Renal pelvis (tissue), 1 donor: ENCODE measurements at regions not wholly inside any gene's neighbourhood (a gene's known extent, or its start where the extent isn't known, plus 50 kb on each side); places are given as distances from the start of the nearest gene placed in this dataset.
A peak's percentile ranks its signal among the peaks of the same experiment; 100 is the strongest.
"Not testable (repeated sequence)": the region's sequence is repeated elsewhere in the genome, so short reads cannot be mapped to it uniquely, and the experiment has no call there.

ENCODE experiments used
- DNase-seq: peaks from one replicate; pipeline ENCODE4 v3.0.0-alpha.2; 2013

DNA sequence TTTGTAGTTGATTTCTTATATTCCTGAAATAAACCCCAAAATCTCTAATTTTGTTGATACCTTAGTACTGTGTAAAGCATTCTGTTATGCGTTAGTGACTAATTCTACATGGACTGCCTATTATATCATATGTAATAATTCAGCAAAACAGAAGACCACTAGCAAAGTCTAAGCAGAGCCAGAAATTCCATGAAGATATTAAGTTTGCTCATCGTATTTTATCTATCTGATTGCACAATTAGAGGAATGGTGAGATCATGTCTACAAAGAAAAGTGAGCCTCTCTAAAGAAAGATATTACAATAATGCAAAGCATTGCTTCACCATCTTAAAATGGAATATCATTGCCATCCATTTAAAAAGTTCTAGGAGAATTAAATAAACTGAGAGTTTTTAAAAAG lies 374.6 kb upstream of the SLC7A11 start:
- DNase-seq, result no peak

DNA sequence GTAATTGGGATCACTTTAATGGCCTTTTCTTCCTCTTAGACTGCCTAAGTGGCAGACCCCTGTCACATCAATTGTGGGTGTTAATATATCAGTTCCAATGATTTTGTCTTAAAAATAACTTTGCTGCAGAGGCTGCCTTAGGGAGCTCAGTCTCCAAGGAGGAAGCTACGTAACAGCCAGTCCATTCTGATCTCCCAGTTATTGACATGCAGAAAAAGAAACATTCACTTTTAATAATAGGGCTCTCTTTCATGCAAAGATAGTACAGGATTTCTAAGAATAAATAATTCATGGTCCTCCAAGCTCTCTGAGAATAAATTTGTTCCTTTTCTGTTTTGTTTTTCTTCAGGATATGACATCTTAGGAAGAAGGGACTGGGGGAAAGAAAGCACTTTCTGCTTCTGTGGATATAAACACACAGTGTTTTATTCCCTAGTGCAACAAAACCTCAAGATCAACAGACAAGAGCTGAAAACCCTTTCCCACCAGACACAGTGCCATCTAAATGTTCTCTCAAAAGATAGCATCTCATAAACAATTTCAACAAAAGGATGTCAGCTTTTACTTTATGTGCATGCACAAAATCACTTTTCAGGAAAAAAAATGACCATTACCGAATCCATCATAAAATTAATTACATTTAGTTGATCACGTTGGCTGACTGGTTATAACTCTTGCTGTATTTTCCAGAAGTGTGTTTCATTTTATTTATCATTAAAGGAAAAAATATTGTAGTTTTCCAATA lies 372.4 kb upstream of the SLC7A11 start:
- no peak for DNase-seq

GRCh38 chr4:138612428-138612827 lies 370.3 kb upstream of the SLC7A11 start:
- no peak for DNase-seq

GRCh38 chr4:138611721-138612120 lies 369.6 kb upstream of the SLC7A11 start:
- DNase-seq, result no peak

- DNase-seq, result no peak
Observed at GRCh38 chr4:138611017-138611416, 368.9 kb upstream of the SLC7A11 start.

DNA sequence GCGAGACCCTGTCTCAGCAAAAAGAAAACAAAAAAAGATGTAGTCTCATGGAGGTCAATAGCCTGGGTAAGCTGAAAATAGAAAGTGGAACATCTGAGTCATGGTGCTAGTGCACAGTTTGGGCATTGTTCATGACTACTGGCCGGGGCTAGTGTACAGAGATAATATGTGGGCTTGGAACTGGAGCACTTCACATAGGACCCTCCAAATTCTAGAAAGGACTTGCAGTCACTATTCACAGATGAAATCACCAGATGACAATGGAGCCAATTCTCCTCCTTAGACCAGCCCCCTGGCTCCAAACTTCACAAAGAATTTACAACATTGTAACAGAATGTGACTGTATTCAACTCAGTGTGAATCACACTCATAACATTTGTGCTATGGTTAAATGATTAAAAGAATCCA lies 367.8 kb upstream of the SLC7A11 start:
- no peak for DNase-seq

DNA sequence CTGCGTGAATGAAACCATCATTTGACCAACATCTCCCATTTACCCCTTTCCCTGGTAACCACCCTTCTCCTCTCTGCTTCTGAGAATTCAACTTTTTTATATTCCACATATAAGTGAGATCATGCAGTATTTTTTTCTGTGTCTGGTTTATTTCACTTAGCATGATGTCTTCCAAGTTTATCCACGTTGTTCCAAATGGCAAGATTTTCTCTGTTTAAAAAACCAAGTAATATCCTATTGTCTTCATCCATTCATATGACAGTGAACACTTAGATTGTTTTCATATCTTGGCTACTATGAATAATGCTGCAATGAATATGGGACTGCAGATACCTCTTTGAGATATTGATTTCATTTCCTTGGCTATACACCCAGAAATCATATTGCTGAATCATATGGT lies 362.4 kb upstream of the SLC7A11 start:
- no peak for DNase-seq

DNA sequence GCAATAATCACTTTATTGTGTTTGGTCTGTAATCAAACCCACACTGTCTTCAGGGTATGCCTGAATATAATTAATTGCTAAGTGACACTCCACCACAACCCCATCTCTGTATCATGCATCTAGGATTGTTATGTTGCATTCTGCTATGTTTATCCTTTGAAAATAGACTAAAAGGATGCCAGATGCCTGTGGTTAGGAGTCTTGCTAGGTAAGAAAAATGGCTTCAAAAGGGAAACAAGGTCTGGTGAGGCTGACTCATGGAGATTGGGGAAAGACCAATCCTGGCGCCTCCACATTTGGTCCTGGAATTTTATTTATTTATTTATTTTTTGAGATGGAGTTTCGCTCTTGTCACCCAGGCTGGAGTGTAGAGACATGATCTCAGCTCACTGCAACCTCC lies 360.5 kb upstream of the SLC7A11 start:
- no peak for DNase-seq

- DNase-seq, result no peak
Observed at GRCh38 chr4:138599965-138600364, 357.8 kb upstream of the SLC7A11 start.

DNA sequence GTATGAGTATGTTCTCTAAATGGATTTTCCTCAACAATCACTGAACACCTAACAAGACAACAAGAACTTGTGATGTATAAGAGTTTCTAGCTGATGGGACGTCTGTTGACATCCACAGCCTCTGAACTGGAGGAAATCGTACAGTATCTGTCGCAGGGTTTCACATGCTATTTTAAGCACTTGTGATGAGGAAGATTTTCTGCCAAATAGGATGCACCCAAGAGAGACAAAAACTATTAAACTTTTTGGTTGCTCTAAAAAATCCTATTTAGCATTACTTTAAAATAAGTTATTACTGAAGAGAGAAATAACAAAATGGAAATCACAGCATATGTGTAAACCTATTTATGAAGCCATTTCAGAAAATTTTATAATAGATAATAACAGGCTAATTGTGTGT lies 356.1 kb upstream of the SLC7A11 start:
- DNase-seq, result no peak

GRCh38 chr4:138596896-138597295 lies 354.7 kb upstream of the SLC7A11 start:
- no peak for DNase-seq

- DNase-seq, result peak; percentile 65
Observed at GRCh38 chr4:138595731-138596460, 353.7 kb upstream of the SLC7A11 start.

GRCh38 chr4:138595171-138595570 lies 353.0 kb upstream of the SLC7A11 start:
- no peak for DNase-seq

GRCh38 chr4:138592796-138593195 lies 350.6 kb upstream of the SLC7A11 start:
- DNase-seq, result no peak

DNA sequence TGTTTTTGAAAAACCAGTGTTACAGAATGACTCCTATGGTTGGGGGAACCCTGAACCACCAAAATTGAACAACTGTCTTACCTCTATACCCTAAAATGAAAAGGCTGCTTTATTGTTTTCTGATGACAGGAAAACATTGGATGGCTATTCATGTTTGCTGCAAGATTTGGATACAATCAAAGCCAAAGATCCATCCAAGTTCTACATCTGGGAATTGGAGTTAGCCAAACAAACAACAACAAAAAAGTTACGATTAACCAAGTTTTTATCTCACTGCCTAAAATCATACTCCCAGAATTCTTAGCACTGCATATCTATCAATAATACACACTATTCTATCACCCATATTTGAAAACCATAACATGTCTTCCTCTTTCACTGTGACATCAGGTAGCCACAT lies 349.7 kb upstream of the SLC7A11 start:
- no peak for DNase-seq

- DNase-seq, result no peak
Observed at GRCh38 chr4:138588501-138588900, 346.4 kb upstream of the SLC7A11 start.

GRCh38 chr4:138579146-138579545 lies 337.0 kb upstream of the SLC7A11 start:
- DNase-seq, result no peak

GRCh38 chr4:138577826-138578225 lies 335.7 kb upstream of the SLC7A11 start:
- DNase-seq, result not testable (repeated sequence)

DNA sequence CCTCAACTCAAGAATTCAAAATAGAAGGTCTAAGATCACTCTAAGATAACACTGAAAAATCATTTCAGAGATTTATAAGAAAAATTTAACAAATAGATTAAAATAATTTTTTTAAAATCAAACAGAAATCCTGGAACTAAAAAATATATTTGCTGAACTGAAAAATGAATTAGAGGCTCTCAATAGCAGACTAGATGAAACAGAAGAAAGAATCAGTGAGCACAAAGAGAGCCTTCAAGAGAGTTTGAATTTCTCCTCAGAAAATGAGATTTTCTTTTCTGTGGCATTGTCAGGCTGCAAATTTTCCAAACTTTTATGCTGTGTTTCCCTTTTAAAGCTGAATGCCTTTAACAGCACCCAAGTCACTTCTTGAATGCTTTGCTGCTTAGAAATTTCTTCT lies 335.0 kb upstream of the SLC7A11 start:
- no peak for DNase-seq

DNA sequence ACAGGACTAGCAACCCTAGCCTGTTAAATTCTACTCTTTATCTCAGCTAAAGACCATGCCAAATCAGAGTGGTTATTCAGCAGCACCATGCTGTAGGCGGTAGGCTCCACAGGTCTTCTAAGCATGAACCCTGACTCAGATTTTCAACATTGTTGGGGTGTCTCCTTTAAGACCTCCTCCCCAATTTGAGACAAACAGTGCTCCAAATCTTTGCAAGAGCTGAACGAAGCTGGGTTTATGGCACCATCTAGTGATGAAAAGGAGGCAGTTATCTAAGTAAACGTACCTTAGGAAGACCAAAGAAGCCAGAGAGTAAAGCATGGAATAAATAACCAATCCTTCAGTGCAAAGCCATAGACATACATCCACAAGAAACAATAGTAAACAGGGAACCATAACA lies 334.5 kb upstream of the SLC7A11 start:
- DNase-seq, result no peak

DNA sequence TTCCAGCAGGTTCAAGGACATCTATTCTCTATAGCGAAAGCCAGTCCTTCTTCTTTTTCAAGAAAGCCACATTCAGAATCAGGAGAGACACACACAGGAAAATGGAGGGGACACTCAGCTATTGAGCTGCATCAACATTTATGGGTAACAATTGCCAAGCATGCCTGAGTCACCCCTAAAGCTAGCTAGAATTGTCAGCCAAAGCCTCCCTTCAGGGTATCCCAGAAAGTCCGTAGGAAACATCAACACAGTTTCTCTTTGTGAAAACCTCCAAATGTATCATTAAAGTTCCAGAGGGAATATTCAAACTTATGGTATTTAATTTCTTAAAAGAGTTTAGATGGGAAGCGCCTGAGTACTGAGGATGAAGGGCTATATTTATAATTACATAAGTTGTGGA lies 331.1 kb upstream of the SLC7A11 start:
- DNase-seq, result no peak

- no peak for DNase-seq
Observed at GRCh38 chr4:138572007-138572406, 329.9 kb upstream of the SLC7A11 start.

DNA sequence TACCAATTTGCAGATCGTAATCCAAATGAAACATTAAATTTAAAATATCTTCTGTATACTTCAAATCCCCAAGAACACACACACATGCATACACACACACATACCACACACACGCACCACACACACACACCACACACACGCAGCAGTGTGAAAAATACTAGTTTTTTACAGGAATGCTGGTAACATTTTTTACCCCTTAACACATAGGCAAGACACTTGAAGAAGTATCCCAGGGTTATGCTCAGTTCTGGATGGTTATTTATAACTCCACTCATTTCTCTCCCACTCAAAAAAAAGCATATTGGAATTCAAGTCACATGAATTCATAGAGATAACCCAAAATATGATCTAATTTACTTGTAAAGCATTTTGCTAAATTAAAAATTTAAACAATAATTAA lies 325.5 kb upstream of the SLC7A11 start:
- no peak for DNase-seq

DNA sequence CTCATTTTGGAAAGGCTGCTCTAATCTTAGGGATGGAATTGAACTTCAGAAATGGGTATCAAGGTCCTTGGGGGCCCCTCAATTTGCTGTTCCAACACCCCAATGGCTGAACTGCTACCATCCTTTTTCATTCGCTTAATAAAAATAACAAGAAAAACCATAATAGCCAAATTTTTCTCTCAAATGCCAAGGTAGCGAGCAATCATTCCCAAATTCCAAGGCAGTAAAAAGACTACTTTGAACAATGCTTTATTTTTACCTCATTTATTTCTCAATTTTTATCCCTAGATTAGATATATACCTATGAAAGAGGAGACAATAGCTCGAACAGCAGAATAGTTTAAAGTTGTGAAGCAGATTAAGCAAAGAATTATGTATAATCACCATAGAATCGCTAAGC lies 323.4 kb upstream of the SLC7A11 start:
- no peak for DNase-seq
